ENCODE measurements at regions not wholly inside any gene's neighbourhood (a gene's known extent, or its start where the extent isn't known, plus 50 kb on each side); places are given as distances from the start of the nearest gene placed in this dataset.

- DNase-seq (ENCODE audit: low read depth in 3 of 3, low spot score in 2 of 3), result no peak
Measured at GRCh38 chr6:56772737-56773184, 130.1 kb upstream of the DST start.

DNA sequence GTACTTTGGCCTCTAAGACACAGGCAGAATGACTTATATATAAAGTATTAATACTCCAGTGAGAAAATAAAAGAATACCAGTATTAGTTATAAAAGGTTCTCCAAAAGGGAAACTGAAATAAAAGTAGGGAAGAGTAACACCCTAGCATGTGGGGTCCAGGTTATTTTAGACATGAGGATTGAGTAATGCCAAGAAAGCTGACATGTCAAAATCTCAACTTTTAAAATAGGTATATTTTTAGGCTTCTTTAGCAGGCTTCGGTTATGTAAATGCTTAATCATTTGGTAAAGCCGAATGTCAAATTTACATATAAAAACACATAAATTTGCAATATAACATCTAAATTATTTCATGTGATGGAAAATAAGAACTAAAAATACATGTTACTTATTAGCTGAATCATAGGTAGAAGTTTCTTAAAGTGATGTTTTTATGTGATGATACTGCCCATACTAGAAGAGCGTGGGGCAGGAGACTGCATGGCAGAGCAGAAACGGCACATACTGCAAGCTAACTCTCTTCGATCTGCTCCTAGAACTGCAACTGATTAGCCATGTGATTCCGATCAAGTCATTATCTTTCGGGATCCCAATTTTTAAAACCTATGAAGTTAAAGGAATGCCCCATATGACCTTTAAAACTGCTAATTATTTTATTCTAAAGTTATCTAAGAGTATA is 129.4 kb upstream of the DST start:
- no peak for DNase-seq (ENCODE audit: low read depth in 3 of 3, low spot score in 2 of 3)

GRCh38 chr6:56771189-56771588 is 128.5 kb upstream of the DST start:
- no peak for DNase-seq (ENCODE audit: low read depth in 3 of 3, low spot score in 2 of 3)

DNA sequence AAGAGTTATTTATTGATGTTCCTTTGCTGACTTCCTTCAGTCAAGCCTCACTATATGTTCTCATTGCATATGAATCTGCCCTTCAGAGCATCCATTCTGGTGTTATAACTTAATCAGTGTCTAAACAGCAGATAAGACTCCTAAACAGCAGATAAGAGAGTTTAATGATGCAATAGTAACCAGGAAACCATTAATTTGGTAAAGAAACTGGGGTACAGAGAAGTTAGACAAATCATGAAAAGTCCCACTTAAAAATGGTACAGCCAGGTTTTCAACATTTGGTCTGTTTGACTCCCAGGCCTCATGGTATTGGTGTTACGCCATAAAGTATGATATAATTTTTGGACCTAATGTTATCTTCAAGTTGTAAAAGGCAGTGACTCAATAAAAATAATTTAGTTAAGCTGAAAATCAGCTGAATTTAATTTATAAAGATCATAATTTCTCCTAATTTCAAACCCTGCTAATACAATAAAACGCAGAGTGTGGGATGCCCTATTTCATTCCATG is 127.4 kb upstream of the DST start:
- no peak for DNase-seq (ENCODE audit: low read depth in 3 of 3, low spot score in 2 of 3)

GRCh38 chr6:56767892-56768531 is 125.3 kb upstream of the DST start:
- DNase-seq (ENCODE audit: low read depth in 3 of 3, low spot score in 2 of 3), result no peak

- DNase-seq (ENCODE audit: low read depth in 3 of 3, low spot score in 2 of 3), result no peak
Measured at GRCh38 chr6:56767435-56767834, 124.7 kb upstream of the DST start.

DNA sequence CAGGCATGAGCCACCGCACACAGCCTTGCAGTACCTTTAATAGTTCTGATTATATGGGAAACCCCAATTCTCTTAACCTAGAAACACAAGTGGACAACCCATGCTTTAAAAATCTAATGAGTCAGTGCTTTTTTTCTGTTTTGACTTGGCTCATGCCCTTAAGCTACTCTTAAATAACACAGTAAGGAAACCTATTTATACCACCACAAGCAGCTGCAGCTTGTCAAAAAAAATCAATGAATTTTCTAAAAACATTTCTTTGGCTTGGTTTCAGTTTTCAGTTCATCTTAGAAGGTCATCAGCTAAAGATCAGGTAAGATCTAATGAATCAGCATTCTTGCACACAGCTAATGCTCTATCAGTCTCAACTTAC is 124.1 kb upstream of the DST start:
- DNase-seq (ENCODE audit: low read depth in 3 of 3, low spot score in 2 of 3), result no peak

GRCh38 chr6:56766139-56766805 is 123.6 kb upstream of the DST start:
- no peak for DNase-seq (ENCODE audit: low read depth in 3 of 3, low spot score in 2 of 3)

GRCh38 chr6:56765494-56765893 is 122.8 kb upstream of the DST start:
- DNase-seq (ENCODE audit: low read depth in 3 of 3, low spot score in 2 of 3), result no peak

GRCh38 chr6:56764081-56764566 is 121.4 kb upstream of the DST start:
- no peak for DNase-seq (ENCODE audit: low read depth in 3 of 3, low spot score in 2 of 3)

- DNase-seq (ENCODE audit: low read depth in 3 of 3, low spot score in 2 of 3), result no peak
Measured at GRCh38 chr6:56761651-56762050, 119.0 kb upstream of the DST start.

DNA sequence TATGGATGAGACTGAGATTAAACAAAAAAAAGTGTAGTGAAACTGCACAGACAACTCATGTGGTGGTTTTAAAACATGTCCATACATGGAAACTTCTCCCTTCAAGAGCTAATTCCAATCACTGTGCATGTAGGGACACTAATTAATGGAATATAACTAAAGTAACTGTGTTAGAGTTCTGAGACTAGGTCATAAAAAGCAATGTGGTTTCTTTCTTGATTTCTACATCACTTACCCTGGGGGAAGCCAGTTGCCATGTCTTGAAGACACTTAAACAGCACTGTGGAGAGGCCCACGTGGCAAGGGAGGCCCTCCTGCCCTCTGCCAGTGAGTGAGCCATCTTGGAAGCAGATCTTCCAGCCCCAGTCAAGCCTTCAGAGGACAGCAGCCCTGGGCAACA is 118.2 kb upstream of the DST start:
- no peak for DNase-seq (ENCODE audit: low read depth in 3 of 3, low spot score in 2 of 3)

DNA sequence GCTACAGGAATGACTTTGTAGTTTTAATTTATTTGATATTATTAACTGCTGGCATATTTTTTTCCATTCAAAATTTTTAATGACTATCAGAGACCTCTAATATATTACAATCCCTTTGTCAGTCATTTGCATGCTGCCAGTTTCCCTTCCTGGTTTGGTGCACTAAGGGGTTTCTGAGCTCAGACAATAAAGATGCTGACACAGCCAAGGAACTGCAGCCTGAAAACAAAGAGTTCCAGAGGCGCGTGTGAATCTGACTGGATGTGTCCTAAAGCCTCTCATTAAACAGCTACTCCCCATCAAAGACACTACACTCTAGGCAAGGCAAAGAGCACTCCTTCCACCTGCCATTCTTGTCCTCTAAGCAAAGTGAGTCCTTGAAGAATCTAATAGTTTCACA is 116.8 kb upstream of the DST start:
- DNase-seq (ENCODE audit: low read depth in 3 of 3, low spot score in 2 of 3), result no peak

GRCh38 chr6:56758553-56758952 is 115.9 kb upstream of the DST start:
- no peak for DNase-seq (ENCODE audit: low read depth in 3 of 3, low spot score in 2 of 3)

DNA sequence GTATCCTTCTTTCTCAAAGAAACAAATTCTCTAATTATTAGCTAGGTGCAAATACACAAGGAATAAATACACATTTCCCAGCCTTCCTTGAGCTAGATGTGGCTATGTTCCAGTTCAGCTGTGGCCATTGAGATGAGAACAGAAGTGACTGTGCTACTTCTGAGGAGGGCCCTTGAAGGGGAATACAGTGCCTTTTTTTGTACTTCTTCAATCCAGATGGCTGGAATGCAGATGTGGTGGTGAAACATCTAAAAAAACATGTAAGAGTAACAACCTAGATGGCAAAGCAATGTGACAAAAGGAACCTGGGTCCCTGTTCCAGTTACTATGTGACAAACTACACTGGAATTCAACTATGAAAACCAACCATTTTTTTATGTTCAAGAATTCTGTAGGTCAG is 115.4 kb upstream of the DST start:
- no peak for DNase-seq (ENCODE audit: low read depth in 3 of 3, low spot score in 2 of 3)

DNA sequence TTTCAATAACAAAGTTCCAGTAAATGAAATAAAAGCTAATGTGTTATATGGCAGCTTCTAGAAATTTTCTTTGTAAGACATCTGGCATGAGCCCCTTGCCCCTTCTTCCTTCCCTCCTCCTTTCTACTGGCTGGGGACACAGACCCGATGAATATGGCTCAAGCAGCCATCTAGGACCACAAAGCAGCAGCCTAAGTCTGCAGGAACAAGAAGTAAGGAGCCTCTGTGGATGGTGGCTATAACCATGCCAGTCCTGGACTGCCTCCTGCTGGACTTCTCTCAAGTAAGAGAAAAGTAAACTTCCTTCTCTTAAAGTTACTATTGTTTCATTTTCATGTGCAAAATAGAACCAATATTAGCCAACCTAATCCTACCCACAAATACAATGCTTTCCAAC is 114.9 kb upstream of the DST start:
- no peak for DNase-seq (ENCODE audit: low read depth in 3 of 3, low spot score in 2 of 3)

DNA sequence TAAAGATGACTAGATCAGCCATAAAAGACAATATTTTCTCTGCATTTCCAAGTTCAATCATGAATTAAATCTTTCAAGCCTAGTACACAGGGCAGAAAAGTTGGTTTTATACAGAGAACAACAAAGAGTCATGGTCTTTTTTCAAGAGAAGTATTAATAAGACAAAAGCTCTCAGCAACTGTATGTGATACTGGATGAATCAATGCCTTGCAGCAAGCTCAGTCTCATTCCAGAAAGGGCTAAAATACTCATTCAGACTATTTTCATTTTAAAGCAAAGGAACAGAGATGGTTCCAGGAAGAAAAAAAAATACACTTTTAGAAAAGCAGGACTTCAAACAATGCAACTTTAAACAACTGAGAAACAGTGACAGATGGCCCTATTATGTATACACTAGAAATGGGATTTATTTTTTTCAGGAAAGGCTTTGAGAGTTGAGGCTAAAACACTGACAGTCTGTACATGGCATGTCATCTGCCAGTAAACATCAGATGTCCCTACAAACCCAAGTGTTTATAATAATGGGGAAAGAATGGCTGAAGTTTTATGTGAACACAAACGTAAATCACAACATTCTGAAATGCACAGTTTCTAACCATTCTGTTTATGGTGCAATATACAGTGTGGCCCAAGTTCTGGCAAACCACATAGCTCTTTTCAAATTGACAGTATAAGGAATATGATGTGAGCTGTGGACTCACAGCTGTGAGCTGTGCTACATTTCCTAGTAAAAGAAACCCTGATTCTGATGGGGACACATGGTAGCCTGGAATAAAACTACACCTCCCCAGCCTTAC is 114.3 kb upstream of the DST start:
- DNase-seq (ENCODE audit: low read depth in 3 of 3, low spot score in 2 of 3), result no peak

DNA sequence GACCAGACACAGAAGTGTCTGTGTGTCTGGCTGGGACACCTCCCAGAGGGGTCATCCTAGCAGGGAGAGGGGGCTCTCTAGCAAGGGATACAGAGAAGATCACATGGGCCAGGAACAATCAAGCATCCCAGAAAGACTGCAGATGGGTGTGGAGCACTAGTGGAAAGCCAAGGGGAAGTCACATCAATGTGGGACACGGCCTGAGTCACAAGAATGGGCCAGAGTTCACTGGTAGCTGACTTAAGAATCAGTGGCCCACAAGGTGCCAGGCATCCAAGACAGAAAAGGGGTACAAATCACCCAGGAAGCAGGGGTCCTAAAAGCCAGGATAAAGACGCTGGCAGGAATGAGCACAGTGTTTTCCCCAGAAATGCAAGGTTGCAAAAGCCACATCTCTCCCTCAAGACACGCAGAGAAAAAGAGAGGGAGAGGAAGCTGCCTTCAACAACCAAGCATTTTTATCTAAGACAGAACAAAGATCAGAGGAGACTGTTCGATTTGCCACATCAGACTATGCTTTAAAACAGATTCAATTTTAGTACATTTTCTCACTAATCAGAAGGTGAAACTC is 113.6 kb upstream of the DST start:
- no peak for DNase-seq (ENCODE audit: low read depth in 3 of 3, low spot score in 2 of 3)

GRCh38 chr6:56755040-56755439 is 112.4 kb upstream of the DST start:
- DNase-seq (ENCODE audit: low read depth in 3 of 3, low spot score in 2 of 3), result no peak

- DNase-seq (ENCODE audit: low read depth in 3 of 3, low spot score in 2 of 3), result no peak
Measured at GRCh38 chr6:56753811-56754210, 111.1 kb upstream of the DST start.

DNA sequence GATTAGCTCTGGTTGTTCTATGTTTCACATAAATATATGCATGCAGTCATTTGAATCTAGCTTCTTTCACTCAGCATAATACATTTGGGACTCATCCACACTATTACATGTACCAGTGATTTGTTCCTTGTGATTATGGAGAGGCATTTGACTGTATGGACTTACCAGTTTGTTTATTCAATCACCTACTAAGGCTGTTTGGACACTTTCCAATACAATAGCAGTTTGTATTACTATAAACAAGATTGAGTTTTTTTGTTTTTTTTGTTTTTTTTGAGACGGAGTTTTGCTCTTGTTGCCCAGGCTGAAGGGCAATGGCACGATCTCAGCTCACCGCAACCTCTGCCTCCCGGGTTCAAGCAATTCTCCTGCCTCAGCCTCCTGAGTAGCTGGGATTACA is 109.8 kb upstream of the DST start:
- no peak for DNase-seq (ENCODE audit: low read depth in 3 of 3, low spot score in 2 of 3)

Data from right renal cortex interstitium (tissue), 3 donors.